CD14-positive monocyte (primary cell): ENCODE measurements at regions not wholly inside any gene's neighbourhood (a gene's known extent, or its start where the extent isn't known, plus 50 kb on each side); places are given as distances from the start of the nearest gene placed in this dataset.

Experiments
- DNase-seq, 3 donors: peaks; one replicate each; pipeline ENCODE4 v3.0.0-alpha.2; 2011 to 2022
- H2AFZ ChIP-seq: 2 replicates; pipeline ENCODE4 v1.6.0; 2012; ENCODE audit warnings: mild to moderate bottlenecking, low read depth, low read length, inconsistent platforms; ENCODE audit not compliant: insufficient read depth, poor library complexity, severe bottlenecking
- H3K27ac ChIP-seq, 2 donors: 1 replicate in 1 of 2; 2 replicates in 1 of 2; pipeline ENCODE4 v1.5.1; 2012 to 2013; ENCODE audit warnings: low read length in 2 of 2, control low read depth in 1 of 2, inconsistent platforms in 1 of 2, low read depth in 1 of 2, mild to moderate bottlenecking in 1 of 2
- H3K27me3 ChIP-seq, 2 donors: one replicate each; pipeline versions ENCODE4 v1.6.0 to v1.6.1; 2011 to 2013; ENCODE audit warnings: low read length in 2 of 2; ENCODE audit not compliant: control insufficient read depth in 2 of 2, insufficient read depth in 2 of 2
- H3K36me3 ChIP-seq, 2 donors: replicated peaks in 1 of 2; 1 replicate in 1 of 2; 2 replicates in 1 of 2; pipeline versions ENCODE4 v1.5.1 to v1.6.1; 2012 to 2013; ENCODE audit warnings: low read length in 2 of 2, control low read depth in 1 of 2, inconsistent platforms in 1 of 2, mild to moderate bottlenecking in 1 of 2; ENCODE audit not compliant: insufficient read depth in 2 of 2, control insufficient read depth in 1 of 2
- H3K4me1 ChIP-seq, 2 donors: 1 replicate in 1 of 2; 2 replicates in 1 of 2; pipeline versions ENCODE4 v1.5.1 to v1.6.1; 2012 to 2013; ENCODE audit warnings: low read length in 2 of 2, control low read depth in 1 of 2, inconsistent platforms in 1 of 2, mild to moderate bottlenecking in 1 of 2, moderate library complexity in 1 of 2; ENCODE audit not compliant: insufficient read depth in 2 of 2, control insufficient read depth in 1 of 2
- H3K4me2 ChIP-seq: replicated peaks from 2 replicates; pipeline ENCODE3; 2012; ENCODE audit warnings: low read length, moderate library complexity, mild to moderate bottlenecking; ENCODE audit not compliant: poor library complexity, severe bottlenecking; ENCODE audit errors: extremely low read depth
- H3K4me3 ChIP-seq, 3 experiments: fragments of 200-600 bp in 1 of 3; sonication (generic) in 1 of 3; replicated peaks in 1 of 3; 1 replicate in 2 of 3; 2 replicates in 1 of 3; pipeline ENCODE4 v1.5.1; 2011 to 2013; ENCODE audit warnings: low read length in 3 of 3, mild to moderate bottlenecking in 3 of 3, control low read depth in 2 of 3, low read depth in 2 of 3, inconsistent platforms in 1 of 3, moderate library complexity in 1 of 3
- H3K79me2 ChIP-seq: 2 replicates; pipeline ENCODE4 v1.6.0; 2012; ENCODE audit warnings: mild to moderate bottlenecking, control low read depth, inconsistent platforms, low read length, moderate library complexity; ENCODE audit not compliant: insufficient read depth
- H3K9ac ChIP-seq: 2 replicates; pipeline ENCODE4 v1.6.0; 2017; ENCODE audit warnings: low read length, mild to moderate bottlenecking; ENCODE audit not compliant: insufficient read depth, poor library complexity, severe bottlenecking
- H3K9me3 ChIP-seq, 2 donors: replicated peaks in 1 of 2; 1 replicate in 1 of 2; 2 replicates in 1 of 2; pipeline versions ENCODE4 v1.5.1 to v1.6.1; 2012 to 2013; ENCODE audit warnings: low read length in 2 of 2, control low read depth in 1 of 2; ENCODE audit not compliant: control insufficient read depth in 1 of 2, insufficient read depth in 1 of 2
- H4K20me1 ChIP-seq: 2 replicates; pipeline ENCODE4 v1.6.0; 2012; ENCODE audit warnings: mild to moderate bottlenecking, low read length, control low read depth, moderate library complexity; ENCODE audit not compliant: insufficient read depth
- H3K27ac Mint-ChIP-seq, 7 donors: one replicate each; pipeline ENCODE4 v1.8.0; 2020; ENCODE audit warnings: mild to moderate bottlenecking in 7 of 7, mixed read lengths in 7 of 7, moderate library complexity in 6 of 7, inconsistent platforms in 2 of 7
- H3K27me3 Mint-ChIP-seq, 3 donors: one replicate each; pipeline ENCODE4 v1.8.0; 2021 to 2022; ENCODE audit warnings: low read depth in 3 of 3, mild to moderate bottlenecking in 3 of 3, mixed read lengths in 3 of 3, moderate library complexity in 3 of 3, inconsistent platforms in 1 of 3
- H3K36me3 Mint-ChIP-seq, 2 donors: one replicate each; pipeline ENCODE4 v1.8.0; 2020; ENCODE audit warnings: mixed read lengths in 2 of 2, inconsistent platforms in 1 of 2, mild to moderate bottlenecking in 1 of 2
- H3K4me1 Mint-ChIP-seq: one replicate; pipeline ENCODE4 v1.8.0; 2020; ENCODE audit warnings: mild to moderate bottlenecking, mixed read lengths
- H3K4me3 Mint-ChIP-seq, 2 donors: one replicate each; pipeline ENCODE4 v1.8.0; 2020; ENCODE audit warnings: mild to moderate bottlenecking in 2 of 2, mixed read lengths in 2 of 2, moderate library complexity in 1 of 2
- H3K9me3 Mint-ChIP-seq, 7 donors: one replicate each; pipeline ENCODE4 v1.8.0; 2020 to 2022; ENCODE audit warnings: mixed read lengths in 7 of 7, mild to moderate bottlenecking in 6 of 7, moderate library complexity in 6 of 7, inconsistent platforms in 2 of 7
- CTCF ChIP-seq: fragments of 200-600 bp; IDR thresholded peaks from one replicate; pipeline ENCODE4 v1.8.0; 2022; ENCODE audit warnings: antibody characterized with exemption, mild to moderate bottlenecking
- WGBS: methylation state at CpG from one replicate; pipeline ENCODE4 v1.1.5; 2013; ENCODE audit warnings: missing lambda C conversion rate; ENCODE audit not compliant: insufficient coverage; 5-methylcytosine and 5-hydroxymethylcytosine counted together
- intact Hi-C, 2 donors: fragments of 100-400 bp; cut with micrococcal nuclease; formaldehyde crosslinking; loops; one replicate each; pipeline versions ENCODE4 v1.15.0 to v1.15.1; 2023

- no peaks in the 10 kb centered on the region for H3K36me3 ChIP-seq
- no peaks in the 10 kb centered on the region for H4K20me1 ChIP-seq
- peaks cover 6% of the 10 kb centered on the region for H3K4me1 Mint-ChIP-seq
- peak; percentile 2 to 67 (median 17) for DNase-seq
- no peak for TF ChIP-seq CTCF
- no peak overlapping the region for H3K9ac ChIP-seq
- no peaks in the 10 kb centered on the region for H3K27me3 ChIP-seq
- no peak overlapping the region for H3K4me3 Mint-ChIP-seq
- no peaks in the 10 kb centered on the region for H3K36me3 Mint-ChIP-seq
- H3K9me3 ChIP-seq = peaks cover 8 to 15% of the 10 kb centered on the region in 2 donors
- intact Hi-C loops = no loop called here
- peaks cover 0 to 4% (median 3%) of the 10 kb centered on the region in 3 donors for H3K27me3 Mint-ChIP-seq
- H3K79me2 ChIP-seq = no peaks in the 10 kb centered on the region
- no peak overlapping the region for H3K27ac Mint-ChIP-seq
- 20% methylated on average over 1 of the region's 2 CpGs for WGBS
- no peak overlapping the region for H3K4me2 ChIP-seq
- no peak overlapping the region for H3K27ac ChIP-seq
- no peak overlapping the region for H2AFZ ChIP-seq
- no peak overlapping the region for H3K4me3 ChIP-seq
- H3K9me3 Mint-ChIP-seq = peaks cover 8 to 24% (median 17%) of the 10 kb centered on the region in 7 donors
- peaks cover 6% of the 10 kb centered on the region in 2 donors for H3K4me1 ChIP-seq
Observed at GRCh38 chr13:58573743-58574142, 942.2 kb downstream of the PCDH17 start.

- Mint-ChIP-seq H3K36me3 (no peaks in the 10 kb centered on the region), H3K4me1 (peaks cover 6% of the 10 kb centered on the region), H3K9me3 (peaks cover 9 to 24% (median 17%) of the 10 kb centered on the region in 7 donors), H3K27me3 (peaks cover 0 to 4% (median 3%) of the 10 kb centered on the region in 3 donors), H3K27ac (peak overlapping the region in 1 of 7 donors; percentile 40), H3K4me3 (no peak overlapping the region)
- Histone ChIP-seq H3K9ac (no peak overlapping the region), H3K79me2 (no peaks in the 10 kb centered on the region), H2AFZ (no peak overlapping the region), H3K9me3 (peaks cover 8 to 15% of the 10 kb centered on the region in 2 donors), H4K20me1 (no peaks in the 10 kb centered on the region), H3K36me3 (no peaks in the 10 kb centered on the region), H3K4me1 (peaks cover 6% of the 10 kb centered on the region in 2 donors), H3K27me3 (no peaks in the 10 kb centered on the region), H3K27ac (no peak overlapping the region), H3K4me2 (no peak overlapping the region), H3K4me3 (no peak overlapping the region)
- DNase-seq = no peak
- no peak for TF ChIP-seq CTCF
- intact Hi-C loops = no loop called here
Observed at GRCh38 chr13:58574791-58575190, 943.2 kb downstream of the PCDH17 start.
